Ovary (tissue), 3 donors: ENCODE measurements at regions not wholly inside any gene's neighbourhood (a gene's known extent, or its start where the extent isn't known, plus 50 kb on each side); places are given as distances from the start of the nearest gene placed in this dataset.
"Not testable (repeated sequence)": the region's sequence is repeated elsewhere in the genome, so short reads cannot be mapped to it uniquely, and the experiment has no call there.

Source experiments
- EP300 ChIP-seq: sonication (generic); formaldehyde crosslinking; IDR thresholded peaks from one replicate; pipeline ENCODE4 v1.6.1; 2017; ENCODE audit warnings: antibody characterized with exemption
- POLR2A ChIP-seq: fragments of 450-650 bp; IDR thresholded peaks from one replicate; pipeline ENCODE4 v1.6.1; 2017; ENCODE audit warnings: antibody characterized with exemption, mild to moderate bottlenecking, moderate library complexity
- TF ChIP-seq, protein P1 (sequence below), 3 donors: fragments of 450-650 bp in 2 of 3; fragments of 200-600 bp in 1 of 3; IDR thresholded peaks; one replicate each; pipeline versions ENCODE4 v1.5.1 to v1.8.0; 2016 to 2022; ENCODE audit warnings: antibody characterized with exemption in 3 of 3, mild to moderate bottlenecking in 1 of 3
- donor health status: DM: no; HTN: no; CAD: no.

DNA sequence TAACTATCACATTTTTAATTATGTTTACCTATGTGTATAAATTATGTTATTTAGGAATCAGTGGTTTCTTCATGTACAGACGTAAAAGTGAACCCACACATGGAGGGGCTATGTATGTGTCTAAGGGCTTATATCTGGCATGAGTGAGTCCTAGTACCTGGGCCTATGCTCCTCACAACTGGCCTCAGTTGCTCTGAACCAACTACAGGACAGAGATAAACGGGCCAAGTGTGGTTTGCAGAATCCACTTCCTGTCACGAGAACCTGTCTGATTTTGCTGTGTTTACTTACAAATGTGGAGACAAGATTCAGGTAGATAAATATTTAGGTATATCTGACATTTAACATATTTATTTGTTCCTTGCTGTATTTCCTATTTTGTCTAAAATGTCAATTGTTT lies 562.5 kb downstream of the TMEM121 start:
- TF ChIP-seq, protein P1, sequence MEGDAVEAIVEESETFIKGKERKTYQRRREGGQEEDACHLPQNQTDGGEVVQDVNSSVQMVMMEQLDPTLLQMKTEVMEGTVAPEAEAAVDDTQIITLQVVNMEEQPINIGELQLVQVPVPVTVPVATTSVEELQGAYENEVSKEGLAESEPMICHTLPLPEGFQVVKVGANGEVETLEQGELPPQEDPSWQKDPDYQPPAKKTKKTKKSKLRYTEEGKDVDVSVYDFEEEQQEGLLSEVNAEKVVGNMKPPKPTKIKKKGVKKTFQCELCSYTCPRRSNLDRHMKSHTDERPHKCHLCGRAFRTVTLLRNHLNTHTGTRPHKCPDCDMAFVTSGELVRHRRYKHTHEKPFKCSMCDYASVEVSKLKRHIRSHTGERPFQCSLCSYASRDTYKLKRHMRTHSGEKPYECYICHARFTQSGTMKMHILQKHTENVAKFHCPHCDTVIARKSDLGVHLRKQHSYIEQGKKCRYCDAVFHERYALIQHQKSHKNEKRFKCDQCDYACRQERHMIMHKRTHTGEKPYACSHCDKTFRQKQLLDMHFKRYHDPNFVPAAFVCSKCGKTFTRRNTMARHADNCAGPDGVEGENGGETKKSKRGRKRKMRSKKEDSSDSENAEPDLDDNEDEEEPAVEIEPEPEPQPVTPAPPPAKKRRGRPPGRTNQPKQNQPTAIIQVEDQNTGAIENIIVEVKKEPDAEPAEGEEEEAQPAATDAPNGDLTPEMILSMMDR (IDR thresholded peaks at IDR 0.05): not testable (repeated sequence)
- TF ChIP-seq EP300, POLR2A: not testable (repeated sequence)
